Keratinocyte (primary cell): ENCODE measurements at regions not wholly inside any gene's neighbourhood (a gene's known extent, or its start where the extent isn't known, plus 50 kb on each side); places are given as distances from the start of the nearest gene placed in this dataset.

Experiments used
- DNase-seq: peaks from one replicate; pipeline ENCODE4 v3.0.0-alpha.2; 2011; ENCODE audit warnings: low read depth, missing footprints, low spot score
- FAIRE-seq: peaks from 2 replicates; lab custom pipeline; 2011; peaks lifted over from hg19 to GRCh38; lab: Jason Lieb, UNC
- H2AFZ ChIP-seq: 2 replicates; pipeline ENCODE4 v1.6.0; 2012; ENCODE audit warnings: low read length, control low read depth, inconsistent platforms; ENCODE audit not compliant: control insufficient read depth
- H3K27ac ChIP-seq: 2 replicates; pipeline ENCODE4 v1.5.1; 2011; ENCODE audit warnings: low read length; ENCODE audit not compliant: control insufficient read depth, insufficient read depth
- H3K27me3 ChIP-seq: 3 replicates; pipeline ENCODE4 v1.6.0; 2011; ENCODE audit warnings: low read length; ENCODE audit not compliant: control insufficient read depth, insufficient read depth; ENCODE audit errors: extremely low read depth
- H3K36me3 ChIP-seq, 2 experiments: 2 replicates in 1 of 2; 3 replicates in 1 of 2; pipeline ENCODE4 v1.5.1; 2011; ENCODE audit warnings: low read length in 2 of 2, mild to moderate bottlenecking in 1 of 2; ENCODE audit not compliant: control insufficient read depth in 2 of 2, insufficient read depth in 2 of 2; ENCODE audit errors: extremely low read depth in 1 of 2
- H3K4me1 ChIP-seq: 3 replicates; pipeline ENCODE4 v1.5.1; 2011; ENCODE audit warnings: low read length; ENCODE audit not compliant: control insufficient read depth, insufficient read depth; ENCODE audit errors: extremely low read depth
- H3K4me2 ChIP-seq: 3 replicates; pipeline ENCODE4 v1.6.0; 2011; ENCODE audit warnings: low read depth, low read length; ENCODE audit not compliant: control insufficient read depth, insufficient read depth; ENCODE audit errors: extremely low read depth
- H3K4me3 ChIP-seq, 3 experiments: fragments of 200-600 bp in 1 of 3; sonication (generic) in 1 of 3; 2 replicates in 2 of 3; 3 replicates in 1 of 3; pipeline ENCODE4 v1.5.1; 2011 to 2016; ENCODE audit warnings: low read length in 3 of 3, mild to moderate bottlenecking in 3 of 3, control low read depth in 2 of 3, inconsistent platforms in 1 of 3, low read depth in 1 of 3, mixed read lengths in 1 of 3, mixed run types in 1 of 3, moderate library complexity in 1 of 3; ENCODE audit not compliant: control insufficient read depth in 2 of 3, insufficient read depth in 2 of 3; ENCODE audit errors: extremely low read depth in 1 of 3
- H3K79me2 ChIP-seq: 2 replicates; pipeline ENCODE4 v1.6.0; 2012; ENCODE audit warnings: low read length; ENCODE audit not compliant: control insufficient read depth, insufficient read depth
- H3K9ac ChIP-seq: 3 replicates; pipeline ENCODE4 v1.6.0; 2011; ENCODE audit warnings: low read length; ENCODE audit not compliant: control insufficient read depth, insufficient read depth; ENCODE audit errors: extremely low read depth
- H3K9me1 ChIP-seq: 3 replicates; pipeline ENCODE4 v1.6.0; 2011; ENCODE audit warnings: low read length; ENCODE audit not compliant: control insufficient read depth, insufficient read depth; ENCODE audit errors: extremely low read depth
- H3K9me3 ChIP-seq: 2 replicates; pipeline ENCODE4 v1.5.1; 2012; ENCODE audit warnings: low read depth, low read length; ENCODE audit not compliant: control insufficient read depth
- H4K20me1 ChIP-seq: 3 replicates; pipeline ENCODE4 v1.6.0; 2011; ENCODE audit warnings: low read length; ENCODE audit not compliant: control insufficient read depth, insufficient read depth; ENCODE audit errors: extremely low read depth
- CTCF ChIP-seq, 3 experiments: IDR thresholded peaks in 1 of 3; conservative IDR thresholded peaks in 1 of 3; optimal IDR thresholded peaks in 1 of 3; 2 replicates in 2 of 3; 3 replicates in 1 of 3; pipeline versions ENCODE3 to v1.5.1; 2011; ENCODE audit warnings: low read length in 3 of 3, mild to moderate bottlenecking in 3 of 3, moderate library complexity in 2 of 3, control low read depth in 1 of 3, inconsistent platforms in 1 of 3; ENCODE audit not compliant: insufficient read depth in 2 of 3; ENCODE audit errors: extremely low read depth in 1 of 3
- EZH2 ChIP-seq: IDR thresholded peaks from one replicate; pipeline ENCODE4 v1.6.1; 2012; ENCODE audit warnings: inconsistent platforms, mild to moderate bottlenecking, low read length, moderate library complexity
- dilution Hi-C: fragments of 300-500 bp; cut with MboI; formaldehyde crosslinking; loops from one replicate; pipeline ENCODE4 v1.7.0; 2020; ENCODE audit warnings: low sequenced_read_pairs; ENCODE audit not compliant: extremely low pct_ligation_motif_present

GRCh38 chr18:22272242-22272641 lies 102.9 kb downstream of the GATA6 start:
- no peak for DNase-seq
- Histone ChIP-seq H3K36me3 (no peaks in the 10 kb centered on the region), H3K9me1 (no peaks in the 10 kb centered on the region), H2AFZ (no peak overlapping the region), H3K4me3 (no peak overlapping the region), H3K9me3 (no peaks in the 10 kb centered on the region), H3K9ac (no peak overlapping the region), H3K4me1 (no peaks in the 10 kb centered on the region), H3K27me3 (peaks cover 13% of the 10 kb centered on the region), H4K20me1 (no peaks in the 10 kb centered on the region), H3K79me2 (no peaks in the 10 kb centered on the region), H3K27ac (no peak overlapping the region), H3K4me2 (no peak overlapping the region)
- FAIRE-seq = no peak
- dilution Hi-C loops = no loop called here
- TF ChIP-seq EZH2 (no peak), CTCF (optimal IDR thresholded peaks at IDR 0.05 in 1 of 3, IDR thresholded peaks at IDR 0.05 in 1 of 3, conservative IDR thresholded peaks at IDR 0.05 in 1 of 3; ENCODE audit: extremely low read depth in 1 of 3, insufficient read depth in 2 of 3, low read length in 3 of 3) (no peak)

- H3K4me2 ChIP-seq = no peak overlapping the region
- H3K27ac ChIP-seq = no peak overlapping the region
- no peak overlapping the region for H3K9ac ChIP-seq
- no peak for FAIRE-seq
- H3K4me1 ChIP-seq = no peaks in the 10 kb centered on the region
- no peaks in the 10 kb centered on the region for H4K20me1 ChIP-seq
- H3K79me2 ChIP-seq = no peaks in the 10 kb centered on the region
- no peak overlapping the region for H2AFZ ChIP-seq
- dilution Hi-C loops = no loop called here
- H3K4me3 ChIP-seq = no peak overlapping the region
- H3K9me1 ChIP-seq = no peaks in the 10 kb centered on the region
- H3K27me3 ChIP-seq = peaks cover 13% of the 10 kb centered on the region
- H3K36me3 ChIP-seq = no peaks in the 10 kb centered on the region
- TF ChIP-seq EZH2 (no peak), CTCF (optimal IDR thresholded peaks at IDR 0.05 in 1 of 3, IDR thresholded peaks at IDR 0.05 in 1 of 3, conservative IDR thresholded peaks at IDR 0.05 in 1 of 3; ENCODE audit: extremely low read depth in 1 of 3, insufficient read depth in 2 of 3, low read length in 3 of 3) (no peak)
- no peak for DNase-seq
- H3K9me3 ChIP-seq = no peaks in the 10 kb centered on the region
These were observed 101.6 kb downstream of the GATA6 start for GRCh38 chr18:22271030-22271429.
